ENCODE measurements at regions not wholly inside any gene's neighbourhood (a gene's known extent, or its start where the extent isn't known, plus 50 kb on each side); places are given as distances from the start of the nearest gene placed in this dataset.

GRCh38 chr18:41444943-41445342 is 510.1 kb upstream of the PIK3C3 start:
- Histone ChIP-seq H3K4me1 (ENCODE audit: control insufficient read depth, insufficient read depth, low read length) (no peaks in the 10 kb centered on the region), H3K79me2 (ENCODE audit: control insufficient read depth, insufficient read depth, low read length) (no peaks in the 10 kb centered on the region), H3K36me3 (ENCODE audit: control insufficient read depth in 2 of 2, insufficient read depth in 2 of 2, low read length in 1 of 2) (no peaks in the 10 kb centered on the region), H3K4me2 (ENCODE audit: control insufficient read depth, insufficient read depth) (no peak overlapping the region), H3K4me3 (no peak overlapping the region), H3K27me3 (replicated peaks in 1 of 2; ENCODE audit: control insufficient read depth in 2 of 2, insufficient read depth in 2 of 2, low read length in 1 of 2) (no peaks in the 10 kb centered on the region), H2AFZ (ENCODE audit: control insufficient read depth, low read depth, low read length) (no peak overlapping the region), H3K9me3 (replicated peaks; ENCODE audit: control insufficient read depth, insufficient read depth, low read length) (no peaks in the 10 kb centered on the region), H4K20me1 (ENCODE audit: control insufficient read depth, insufficient read depth) (no peaks in the 10 kb centered on the region), H3K27ac (ENCODE audit: control insufficient read depth, insufficient read depth) (no peak overlapping the region), H3K9ac (ENCODE audit: control insufficient read depth, insufficient read depth, low read length) (no peak overlapping the region)
- ChIA-PET RAD21 (ENCODE audit: unreplicated experiment) (no interaction called here), POLR2A (no interaction called here), CTCF (no interaction called here), SMC1A (ENCODE audit: uncharacterized antibody, unreplicated experiment) (no interaction called here)
- no TSS peak for BruUV-seq (replicated peaks)
- FAIRE-seq = no peak
- TF ChIP-seq USF1 (IDR thresholded peaks at IDR 0.05; ENCODE audit: borderline replicate concordance, extremely low read length, insufficient read depth, low read depth, low read length) (no peak), HCFC1 (IDR thresholded peaks at IDR 0.05; ENCODE audit: low read length) (no peak), SREBF2 (IDR thresholded peaks at IDR 0.05; ENCODE audit: low read length) (no peak)
- 3% methylated on average over 2 of the region's 2 CpGs for WGBS (ENCODE audit: insufficient coverage, insufficient replicate concordance, low lambda C conversion rate, missing lambda C conversion rate)
- no peak for DNase-seq (ENCODE audit: low read depth, low spot score)
- intact Hi-C loops (cut with micrococcal nuclease; ENCODE audit: unreplicated experiment) = no loop called here
- in situ Hi-C loops (cut with MboI) = no loop called here
- ATAC-seq = no peak

- Histone ChIP-seq H4K20me1 (ENCODE audit: control insufficient read depth, insufficient read depth) (no peaks in the 10 kb centered on the region), H3K27me3 (replicated peaks in 1 of 2; ENCODE audit: control insufficient read depth in 2 of 2, insufficient read depth in 2 of 2, low read length in 1 of 2) (no peaks in the 10 kb centered on the region), H3K4me3 (no peak overlapping the region), H3K79me2 (ENCODE audit: control insufficient read depth, insufficient read depth, low read length) (no peaks in the 10 kb centered on the region), H2AFZ (ENCODE audit: control insufficient read depth, low read depth, low read length) (no peak overlapping the region), H3K9ac (ENCODE audit: control insufficient read depth, insufficient read depth, low read length) (no peak overlapping the region), H3K27ac (ENCODE audit: control insufficient read depth, insufficient read depth) (no peak overlapping the region), H3K4me2 (ENCODE audit: control insufficient read depth, insufficient read depth) (no peak overlapping the region), H3K36me3 (ENCODE audit: control insufficient read depth in 2 of 2, insufficient read depth in 2 of 2, low read length in 1 of 2) (no peaks in the 10 kb centered on the region), H3K9me3 (replicated peaks; ENCODE audit: control insufficient read depth, insufficient read depth, low read length) (no peaks in the 10 kb centered on the region), H3K4me1 (ENCODE audit: control insufficient read depth, insufficient read depth, low read length) (no peaks in the 10 kb centered on the region)
- POLR2A ChIA-PET = no interaction called here
- WGBS (ENCODE audit: insufficient coverage, insufficient replicate concordance, low lambda C conversion rate, missing lambda C conversion rate) = 0% methylated on average over 1 of the region's 1 CpG
- DNase-seq (ENCODE audit: low read depth, low spot score) (no peak), ATAC-seq (no peak), FAIRE-seq (no peak)
- in situ Hi-C loops (cut with MboI) = no loop called here
- RAD21 ChIA-PET (ENCODE audit: unreplicated experiment) = no interaction called here
- SMC1A ChIA-PET (ENCODE audit: uncharacterized antibody, unreplicated experiment) = no interaction called here
- BruUV-seq (replicated peaks) = no TSS peak
- CTCF ChIA-PET = interaction anchor here (0.7 kb wide), 1 partner anchor 100 kb away, joined by 3 read pairs; no protein-coding TSS in a partner anchor
- intact Hi-C loops (cut with micrococcal nuclease; ENCODE audit: unreplicated experiment) = no loop called here
- no peak for TF ChIP-seq IKZF2 (IDR thresholded peaks at IDR 0.05)
- TF ChIP-seq HCFC1 (IDR thresholded peaks at IDR 0.05; ENCODE audit: low read length) = no peak
- TF ChIP-seq SRF (IDR thresholded peaks at IDR 0.05; ENCODE audit: low read depth in 2 of 2, low read length in 2 of 2) = no peak
- TF ChIP-seq RELA (IDR thresholded peaks at IDR 0.05; ENCODE audit: borderline replicate concordance, partially characterized antibody) = no peak
- TF ChIP-seq ZNF24 (IDR thresholded peaks at IDR 0.05) = no peak
- TF ChIP-seq IRF3 (IDR thresholded peaks at IDR 0.05) = no peak
- TF ChIP-seq ESRRA (IDR thresholded peaks at IDR 0.05; ENCODE audit: low read length) = no peak
- no peak for TF ChIP-seq NFYB (IDR thresholded peaks at IDR 0.05; ENCODE audit: insufficient read depth, low read depth, low read length)
- TF ChIP-seq FOS (IDR thresholded peaks at IDR 0.05; ENCODE audit: borderline replicate concordance, extremely low read depth, insufficient read length) = no peak
- TF ChIP-seq NFYA (IDR thresholded peaks at IDR 0.05; ENCODE audit: borderline replicate concordance, low read depth, low read length) = no peak
- TF ChIP-seq SKIL (IDR thresholded peaks at IDR 0.05; ENCODE audit: low read depth, poor library complexity, severe bottlenecking) = no peak
- TF ChIP-seq ZNF207 (IDR thresholded peaks at IDR 0.05; ENCODE audit: borderline replicate concordance) = no peak
- no peak for TF ChIP-seq STAT3 (IDR thresholded peaks at IDR 0.05; ENCODE audit: low read depth, low read length)
Measured at GRCh38 chr18:41436772-41437171, 518.3 kb upstream of the PIK3C3 start.

Data from GM12878 (cell line).